ENCODE measurements at regions not wholly inside any gene's neighbourhood (a gene's known extent, or its start where the extent isn't known, plus 50 kb on each side); places are given as distances from the start of the nearest gene placed in this dataset.
"Not testable (repeated sequence)": the region's sequence is repeated elsewhere in the genome, so short reads cannot be mapped to it uniquely, and the experiment has no call there.

DNA sequence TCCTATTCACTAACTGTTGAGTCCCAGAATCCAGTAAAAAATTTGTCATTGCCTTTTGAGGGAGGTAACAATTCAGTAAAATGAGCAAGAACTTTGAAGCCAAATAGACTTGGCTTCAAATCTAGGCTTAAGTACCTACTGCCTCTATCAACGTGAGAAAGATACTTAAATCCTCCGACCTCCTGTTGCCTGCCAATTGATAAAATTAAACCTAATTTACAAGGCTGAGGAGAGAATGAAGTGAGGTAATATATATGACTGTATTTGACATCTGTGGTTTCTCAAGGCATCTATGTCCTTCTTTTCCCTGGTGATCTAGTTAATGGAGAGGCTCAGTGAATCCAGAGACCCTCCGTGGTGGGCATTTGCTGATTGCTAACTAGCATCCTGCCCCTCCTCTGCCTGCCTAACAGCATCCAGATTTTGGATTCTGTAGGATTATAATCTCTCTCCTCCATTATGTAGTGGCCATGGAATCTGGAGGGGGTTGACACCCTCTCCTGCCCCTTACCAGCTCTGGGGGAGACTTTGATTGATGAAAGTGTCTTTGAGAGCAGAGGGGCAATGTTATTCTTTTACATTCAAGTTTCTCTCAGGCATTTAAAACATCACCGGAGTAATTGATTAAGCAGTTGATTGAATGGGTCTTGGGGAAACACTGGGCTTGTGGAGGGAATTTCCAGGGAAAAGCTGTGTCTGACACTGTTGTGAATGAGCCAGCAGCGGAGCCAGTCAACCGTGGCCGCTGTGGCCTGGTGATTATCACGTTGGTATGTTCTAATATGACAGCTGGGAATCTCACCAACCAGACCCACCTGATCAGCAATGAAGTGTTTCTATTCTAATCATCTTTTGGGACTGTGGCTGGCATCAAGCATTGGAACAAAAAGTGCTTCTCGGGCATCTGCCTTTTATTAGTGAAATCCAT, 140.7 kb upstream of the FAM78B start:
- DNase-seq (ENCODE audit: low read depth) (no peak), FAIRE-seq (no peak)
- Histone ChIP-seq H3K27me3 (ENCODE audit: control insufficient read depth, insufficient read depth, low read length) (no peaks in the 10 kb centered on the region), H3K4me3 (ENCODE audit: low read depth, low read length) (no peak overlapping the region), H3K36me3 (ENCODE audit: control insufficient read depth, insufficient read depth, low read length) (no peaks in the 10 kb centered on the region)
- TF ChIP-seq, protein P1, sequence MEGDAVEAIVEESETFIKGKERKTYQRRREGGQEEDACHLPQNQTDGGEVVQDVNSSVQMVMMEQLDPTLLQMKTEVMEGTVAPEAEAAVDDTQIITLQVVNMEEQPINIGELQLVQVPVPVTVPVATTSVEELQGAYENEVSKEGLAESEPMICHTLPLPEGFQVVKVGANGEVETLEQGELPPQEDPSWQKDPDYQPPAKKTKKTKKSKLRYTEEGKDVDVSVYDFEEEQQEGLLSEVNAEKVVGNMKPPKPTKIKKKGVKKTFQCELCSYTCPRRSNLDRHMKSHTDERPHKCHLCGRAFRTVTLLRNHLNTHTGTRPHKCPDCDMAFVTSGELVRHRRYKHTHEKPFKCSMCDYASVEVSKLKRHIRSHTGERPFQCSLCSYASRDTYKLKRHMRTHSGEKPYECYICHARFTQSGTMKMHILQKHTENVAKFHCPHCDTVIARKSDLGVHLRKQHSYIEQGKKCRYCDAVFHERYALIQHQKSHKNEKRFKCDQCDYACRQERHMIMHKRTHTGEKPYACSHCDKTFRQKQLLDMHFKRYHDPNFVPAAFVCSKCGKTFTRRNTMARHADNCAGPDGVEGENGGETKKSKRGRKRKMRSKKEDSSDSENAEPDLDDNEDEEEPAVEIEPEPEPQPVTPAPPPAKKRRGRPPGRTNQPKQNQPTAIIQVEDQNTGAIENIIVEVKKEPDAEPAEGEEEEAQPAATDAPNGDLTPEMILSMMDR (IDR thresholded peaks at IDR 0.05; ENCODE audit: insufficient read depth, low read length, severe bottlenecking) = no peak

DNA sequence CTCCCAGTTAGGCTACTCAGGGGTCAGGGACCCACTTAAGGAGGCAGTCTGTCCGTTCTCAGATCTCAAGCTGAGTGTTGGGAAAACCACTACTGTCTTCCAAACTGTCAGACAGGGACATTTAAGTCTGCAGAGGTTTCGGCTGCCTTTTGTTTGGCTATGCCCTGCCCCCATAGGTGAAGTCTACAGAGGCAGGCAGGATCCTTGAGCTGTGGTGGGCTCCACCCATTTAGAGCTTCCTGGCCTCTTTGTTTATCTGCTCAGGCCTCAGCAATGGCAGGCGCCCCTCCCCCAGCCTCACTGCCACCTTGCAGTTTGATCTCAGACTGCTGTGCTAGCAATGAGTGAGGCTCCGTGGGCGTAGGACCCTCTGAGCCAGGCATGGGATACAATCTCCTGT, 149.5 kb upstream of the FAM78B start:
- not testable (repeated sequence) for H3K27me3 ChIP-seq (ENCODE audit: control insufficient read depth, insufficient read depth, low read length); DNase-seq (ENCODE audit: low read depth); H3K4me3 ChIP-seq (ENCODE audit: low read depth, low read length); H3K36me3 ChIP-seq (ENCODE audit: control insufficient read depth, insufficient read depth, low read length); FAIRE-seq

DNA sequence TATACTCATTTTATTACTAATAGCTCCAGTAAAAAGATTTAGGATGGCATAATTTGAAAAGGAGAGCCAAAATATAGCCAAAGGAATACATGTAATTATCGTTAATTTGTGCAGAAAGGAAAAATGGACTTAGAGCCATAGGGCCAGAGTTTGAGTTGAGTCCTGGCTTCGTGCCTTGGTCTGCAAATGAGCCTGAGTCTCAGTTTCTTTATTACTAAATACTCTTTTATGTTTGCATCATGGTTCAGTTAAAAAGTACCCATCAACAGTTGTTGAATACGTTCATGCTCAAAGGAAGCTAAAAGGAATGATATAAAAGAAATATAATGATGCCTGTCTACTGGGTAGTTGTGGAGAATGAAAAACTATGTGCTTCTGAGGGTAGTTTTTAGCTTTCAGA, 155.7 kb upstream of the FAM78B start:
- Histone ChIP-seq H3K36me3 (ENCODE audit: control insufficient read depth, insufficient read depth, low read length) (no peaks in the 10 kb centered on the region), H3K27me3 (ENCODE audit: control insufficient read depth, insufficient read depth, low read length) (no peaks in the 10 kb centered on the region), H3K4me3 (ENCODE audit: low read depth, low read length) (no peak overlapping the region)
- FAIRE-seq (no peak), DNase-seq (ENCODE audit: low read depth) (no peak)
- TF ChIP-seq, protein P1 (IDR thresholded peaks at IDR 0.05; ENCODE audit: insufficient read depth, low read length, severe bottlenecking) = no peak

DNA sequence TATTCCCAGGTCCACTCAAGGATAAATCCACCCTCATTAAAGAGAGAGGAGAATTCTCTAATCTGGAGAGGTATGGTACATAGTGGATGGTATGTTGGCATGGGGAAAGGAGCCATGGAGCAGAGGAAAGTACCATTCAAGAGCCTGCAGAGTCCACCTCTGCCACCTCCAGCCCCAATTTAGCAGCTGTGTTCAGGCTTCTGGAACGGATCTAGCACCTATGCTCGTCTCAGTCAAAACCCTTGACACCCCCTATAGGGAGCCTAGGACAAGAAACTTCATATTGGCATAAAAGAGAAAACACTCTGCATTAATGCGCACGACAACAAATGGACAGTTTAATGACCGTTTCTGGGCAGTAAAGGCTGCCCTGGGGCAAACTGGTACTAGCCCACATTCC, 161.1 kb upstream of the FAM78B start:
- TF ChIP-seq, protein P1 (IDR thresholded peaks at IDR 0.05; ENCODE audit: insufficient read depth, low read length, severe bottlenecking) = no peak
- FAIRE-seq = no peak
- H3K27me3 ChIP-seq (ENCODE audit: control insufficient read depth, insufficient read depth, low read length) = no peaks in the 10 kb centered on the region
- no peaks in the 10 kb centered on the region for H3K36me3 ChIP-seq (ENCODE audit: control insufficient read depth, insufficient read depth, low read length)
- no peak for DNase-seq (ENCODE audit: low read depth)
- H3K4me3 ChIP-seq (ENCODE audit: low read depth, low read length) = no peak overlapping the region

DNA sequence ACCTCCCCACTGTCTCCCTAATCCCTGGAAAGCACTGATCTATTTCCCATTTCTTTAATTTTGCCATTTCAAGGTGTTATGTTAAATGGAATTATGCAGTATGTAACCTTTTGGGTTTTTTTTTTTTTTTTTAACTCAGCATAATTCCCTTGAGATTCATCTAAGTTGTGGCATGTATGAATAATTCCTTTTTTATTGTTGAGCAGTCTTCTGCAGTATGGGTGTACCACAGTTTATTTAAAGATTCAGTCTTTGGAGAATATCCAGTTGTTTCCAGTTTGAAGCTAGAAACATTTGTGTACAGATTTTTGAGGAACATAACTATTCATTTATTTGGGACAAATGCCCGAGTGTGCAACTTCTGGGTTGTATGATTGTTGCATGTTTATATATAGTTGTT, 162.2 kb upstream of the FAM78B start:
- no peaks in the 10 kb centered on the region for H3K27me3 ChIP-seq (ENCODE audit: control insufficient read depth, insufficient read depth, low read length)
- FAIRE-seq (no peak), DNase-seq (ENCODE audit: low read depth) (no peak)
- TF ChIP-seq, protein P1 (IDR thresholded peaks at IDR 0.05; ENCODE audit: insufficient read depth, low read length, severe bottlenecking) = no peak
- H3K4me3 ChIP-seq (ENCODE audit: low read depth, low read length) = no peak overlapping the region
- no peaks in the 10 kb centered on the region for H3K36me3 ChIP-seq (ENCODE audit: control insufficient read depth, insufficient read depth, low read length)

DNA sequence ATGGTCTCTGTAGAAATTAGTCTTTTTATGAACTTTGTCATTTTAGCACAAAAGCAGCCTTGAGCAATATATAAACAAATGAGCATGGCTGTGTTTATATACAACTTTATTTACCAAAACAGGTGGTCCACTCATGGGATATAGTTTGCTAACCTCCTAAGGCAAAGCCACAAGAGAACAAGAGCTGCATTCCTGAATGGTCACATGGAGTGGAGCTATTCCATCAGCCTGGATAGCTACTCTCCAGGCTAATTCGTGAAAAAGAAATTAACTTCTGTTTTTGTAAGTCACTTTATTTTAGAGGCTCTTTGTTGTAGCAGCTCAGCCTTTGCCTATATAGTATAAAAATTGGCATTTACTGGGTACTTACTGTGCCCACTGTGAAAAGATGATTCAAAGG, 163.3 kb upstream of the FAM78B start:
- DNase-seq (ENCODE audit: low read depth) = no peak
- no peaks in the 10 kb centered on the region for H3K27me3 ChIP-seq (ENCODE audit: control insufficient read depth, insufficient read depth, low read length)
- H3K4me3 ChIP-seq (ENCODE audit: low read depth, low read length) = no peak overlapping the region
- no peak for FAIRE-seq
- TF ChIP-seq, protein P1 (IDR thresholded peaks at IDR 0.05; ENCODE audit: insufficient read depth, low read length, severe bottlenecking) = no peak
- no peaks in the 10 kb centered on the region for H3K36me3 ChIP-seq (ENCODE audit: control insufficient read depth, insufficient read depth, low read length)

Data from bronchial epithelial cell (primary cell).